Heart right ventricle (tissue), 16 donors: ENCODE measurements at regions not wholly inside any gene's neighbourhood (a gene's known extent, or its start where the extent isn't known, plus 50 kb on each side); places are given as distances from the start of the nearest gene placed in this dataset.

ENCODE experiments used
- ATAC-seq, 8 donors: fragments of 200-7000 bp; cut with Tn5 transposase; one replicate each; pipeline ENCODE4 v1.9.1; 2020; ENCODE audit warnings: mild to moderate bottlenecking in 8 of 8, moderate library complexity in 8 of 8, moderate number of reproducible peaks in 1 of 8
- DNase-seq, 2 donors: peaks; one replicate each; pipeline ENCODE4 v3.0.0-alpha.2; 2020
- H3K27ac ChIP-seq, 10 donors: fragments of 200-600 bp; sonication (generic) in 2 of 10; one replicate each; pipeline versions ENCODE4 v1.5.0 to v1.8.0; 2020 to 2022; ENCODE audit warnings: mild to moderate bottlenecking in 3 of 10
- H3K27me3 ChIP-seq, 7 donors: fragments of 200-600 bp; one replicate each; pipeline ENCODE4 v1.8.0; 2021 to 2022; ENCODE audit warnings: mild to moderate bottlenecking in 2 of 7
- H3K36me3 ChIP-seq, 9 donors: fragments of 200-600 bp; sonication (generic) in 1 of 9; one replicate each; pipeline versions ENCODE4 v1.5.0 to v1.8.0; 2020 to 2022; ENCODE audit warnings: mild to moderate bottlenecking in 2 of 9
- H3K4me1 ChIP-seq, 9 donors: fragments of 200-600 bp; sonication (generic) in 1 of 9; one replicate each; pipeline versions ENCODE4 v1.5.0 to v1.8.0; 2020 to 2022; ENCODE audit warnings: mild to moderate bottlenecking in 4 of 9
- H3K4me3 ChIP-seq, 10 donors: fragments of 200-600 bp; sonication (generic) in 2 of 10; one replicate each; pipeline versions ENCODE4 v1.5.0 to v1.8.0; 2020 to 2022; ENCODE audit warnings: mild to moderate bottlenecking in 7 of 10, moderate library complexity in 2 of 10
- H3K9me3 ChIP-seq, 11 donors: fragments of 200-600 bp in 10 of 11; sonication (generic) in 2 of 11; one replicate each; pipeline versions ENCODE4 v1.5.0 to v1.8.0; 2013 to 2022; ENCODE audit warnings: mild to moderate bottlenecking in 2 of 11, control low read depth in 1 of 11, moderate library complexity in 1 of 11
- CTCF ChIP-seq, 9 donors: fragments of 200-600 bp; sonication (generic) in 2 of 9; IDR thresholded peaks; one replicate each; pipeline versions ENCODE4 v1.5.0 to v1.8.0; 2021 to 2022; ENCODE audit warnings: antibody characterized with exemption in 9 of 9, mild to moderate bottlenecking in 5 of 9, moderate library complexity in 1 of 9
- WGBS, 2 donors: extraction: QIAGEN DNeasy Blood & Tissue Kit; methylation state at CpG; one replicate each; pipeline ENCODE4 v1.1.7; 2013; ENCODE audit warnings: inconsistent platforms in 1 of 2; 5-methylcytosine and 5-hydroxymethylcytosine counted together
- intact Hi-C, 10 donors: fragments of 100-400 bp; cut with DNase I; formaldehyde crosslinking; loops; one replicate each; pipeline versions ENCODE4 v1.11.1 to v1.14.2; 2022
- donor health status: Arrhythmogenic right ventricular cardiomyopathy.
- donor health status: ischemic (EF 13 %, LVEDD 7.1; RV severe dilation, severe dysfunction).
- donor health status: healthy with polysubstance abuse.
- donor health status: DM: no; HTN: yes; CAD: no.
- donor health status: DM: no; HTN: no; CAD: no.
- donor health status: ischemic (EF 25% LVEDD 6.9; RV normal size, moderate dysfunction).
- donor health status: ischemic (EF 25% LVEDD 5.7; RV mildly dilated, moderate dysfunction).
- donor health status: healthy.
- donor health status: DM: yes; HTN: yes; CAD: no.
- donor health status: Ischemic cardiomyopathy.
- donor health status: ischemic (EF 35%, LVEDD 5.7; RV mildly dilated, moderate dysfunction).
- donor health status: nonischemic (EF 11% LVEDD 7.7; RV severe dilation, severe dysfunction).
- donor health status: DM: yes; HTN: yes; CAD: no.
- donor health status: PGD.
- donor health status: ischemic (EF 29% LVEDD 5.4; RV normal size, mild dysfunction).
- donor health status: nonischemic (EF 23%, LVEDD 6.1; RV moderate dilation, normal function).

GRCh38 chr20:53891306-53891894 is 179.0 kb downstream of the BCAS1 start:
- 70 to 86% methylated on average over 1 of the region's 1 CpG for WGBS, 2 donors
- ATAC-seq (no peak), DNase-seq (no peak)
- no peaks in the 10 kb centered on the region for H3K27me3 ChIP-seq
- H3K4me3 ChIP-seq: no peak overlapping the region
- H3K36me3 ChIP-seq: no peaks in the 10 kb centered on the region
- intact Hi-C loops: no loop called here
- H3K27ac ChIP-seq: peak overlapping the region in 1 of 10 donors; percentile 56
- TF ChIP-seq CTCF (IDR thresholded peaks at IDR 0.05): no peak
- peaks cover 0 to 11% (median 0%) of the 10 kb centered on the region in 11 donors for H3K9me3 ChIP-seq
- peaks cover 0 to 26% (median 0%) of the 10 kb centered on the region in 9 donors for H3K4me1 ChIP-seq

- 79 to 83% methylated on average over 6 of the region's 6 CpGs for WGBS, 2 donors
- H3K27me3 ChIP-seq: no peaks in the 10 kb centered on the region
- intact Hi-C loops: no loop called here
- peaks cover 0 to 11% (median 0%) of the 10 kb centered on the region in 11 donors for H3K9me3 ChIP-seq
- H3K36me3 ChIP-seq: no peaks in the 10 kb centered on the region
- H3K4me3 ChIP-seq: no peak overlapping the region
- ATAC-seq (no peak), DNase-seq (no peak)
- H3K4me1 ChIP-seq: peaks cover 0 to 26% (median 0%) of the 10 kb centered on the region in 9 donors
- H3K27ac ChIP-seq: peak overlapping the region in 1 of 10 donors; percentile 56
- TF ChIP-seq CTCF (IDR thresholded peaks at IDR 0.05): no peak
Measured at GRCh38 chr20:53890443-53891305, 179.7 kb downstream of the BCAS1 start.

- Histone ChIP-seq H3K9me3 (peaks cover 0 to 11% (median 0%) of the 10 kb centered on the region in 11 donors), H3K27me3 (no peaks in the 10 kb centered on the region), H3K27ac (no peak overlapping the region), H3K4me1 (peaks cover 0 to 28% (median 0%) of the 10 kb centered on the region in 9 donors), H3K36me3 (no peaks in the 10 kb centered on the region), H3K4me3 (no peak overlapping the region)
- intact Hi-C loops: no loop called here
- no peak for ATAC-seq
- no peak for TF ChIP-seq CTCF (IDR thresholded peaks at IDR 0.05)
- WGBS, 2 donors: 95% methylated on average over 10 of the region's 10 CpGs
- no peak for DNase-seq
Measured at GRCh38 chr20:53889411-53890148, 180.8 kb downstream of the BCAS1 start.

- intact Hi-C loops: no loop called here
- Histone ChIP-seq H3K27ac (no peak overlapping the region), H3K4me1 (peaks cover 0 to 28% (median 0%) of the 10 kb centered on the region in 9 donors), H3K4me3 (no peak overlapping the region), H3K9me3 (peaks cover 0 to 11% (median 0%) of the 10 kb centered on the region in 11 donors), H3K27me3 (no peaks in the 10 kb centered on the region), H3K36me3 (no peaks in the 10 kb centered on the region)
- ATAC-seq (no peak), DNase-seq (no peak)
- TF ChIP-seq CTCF (IDR thresholded peaks at IDR 0.05): no peak
- WGBS, 2 donors: 88 to 91% methylated on average over 3 of the region's 3 CpGs
Measured at GRCh38 chr20:53888951-53889350, 181.4 kb downstream of the BCAS1 start.
